Kidney glomerular epithelial cell (primary cell): ENCODE measurements at regions not wholly inside any gene's neighbourhood (a gene's known extent, or its start where the extent isn't known, plus 50 kb on each side); places are given as distances from the start of the nearest gene placed in this dataset.

Source experiments
- DNase-seq: peaks from one replicate; lab custom pipeline; 2025; lab: John Stamatoyannopoulos, UW

- no peak for DNase-seq
These were observed 112.6 kb downstream of the CDC5L start for GRCh38 chr6:44500074-44500473.

GRCh38 chr6:44503471-44503870 lies 116.0 kb downstream of the CDC5L start:
- no peak for DNase-seq

GRCh38 chr6:44504301-44504791 lies 116.8 kb downstream of the CDC5L start:
- DNase-seq: peak; percentile 56

GRCh38 chr6:44505751-44506150 lies 118.2 kb downstream of the CDC5L start:
- DNase-seq: no peak

- no peak for DNase-seq
These were observed 119.5 kb downstream of the CDC5L start for GRCh38 chr6:44507014-44507413.

- DNase-seq: peak; percentile 37
These were observed 121.1 kb downstream of the CDC5L start for GRCh38 chr6:44508646-44509045.

GRCh38 chr6:44511126-44511525 lies 123.6 kb downstream of the CDC5L start:
- no peak for DNase-seq

- no peak for DNase-seq
These were observed 125.6 kb downstream of the CDC5L start for GRCh38 chr6:44512868-44513741.

- no peak for DNase-seq
These were observed 126.6 kb downstream of the CDC5L start for GRCh38 chr6:44514085-44514484.

GRCh38 chr6:44514576-44515193 lies 127.2 kb downstream of the CDC5L start:
- DNase-seq: no peak

GRCh38 chr6:44522871-44523270 lies 135.4 kb downstream of the CDC5L start:
- no peak for DNase-seq

- DNase-seq: no peak
These were observed 137.1 kb downstream of the CDC5L start for GRCh38 chr6:44524476-44525227.

- DNase-seq: no peak
These were observed 138.3 kb downstream of the CDC5L start for GRCh38 chr6:44525761-44526351.

- DNase-seq: no peak
These were observed 139.7 kb downstream of the CDC5L start for GRCh38 chr6:44527181-44527580.

GRCh38 chr6:44527583-44528369 lies 140.3 kb downstream of the CDC5L start:
- no peak for DNase-seq

GRCh38 chr6:44528370-44528644 lies 140.8 kb downstream of the CDC5L start:
- no peak for DNase-seq

GRCh38 chr6:44528716-44529115 lies 141.2 kb downstream of the CDC5L start:
- no peak for DNase-seq

GRCh38 chr6:44529146-44529905 lies 141.8 kb downstream of the CDC5L start:
- DNase-seq: no peak

GRCh38 chr6:44530209-44530909 lies 142.9 kb downstream of the CDC5L start:
- DNase-seq: no peak

- DNase-seq: no peak
These were observed 143.4 kb downstream of the CDC5L start for GRCh38 chr6:44530910-44531234.
